ENCODE measurements at regions not wholly inside any gene's neighbourhood (a gene's known extent, or its start where the extent isn't known, plus 50 kb on each side); places are given as distances from the start of the nearest gene placed in this dataset.

- Histone ChIP-seq H3K9me3 (ENCODE audit: low read depth) (no peaks in the 10 kb centered on the region), H3K9me2 (ENCODE audit: insufficient read depth) (no peaks in the 10 kb centered on the region), H3K4me1 (ENCODE audit: insufficient read depth) (peaks cover 10% of the 10 kb centered on the region), H3K27ac (no peak overlapping the region), H3K36me3 (ENCODE audit: low read depth) (no peaks in the 10 kb centered on the region), H3F3A (ENCODE audit: insufficient read depth) (peaks cover 10% of the 10 kb centered on the region; the same call in 1 of the 2 replicates), H2AFZ (no peak overlapping the region), H3K27me3 (replicated peaks; ENCODE audit: insufficient read depth) (no peaks in the 10 kb centered on the region), H3K4me3 (no peak overlapping the region), H3K9ac (no peak overlapping the region), H3K4me2 (ENCODE audit: unreplicated experiment) (no peak overlapping the region), H3K79me2 (ENCODE audit: insufficient read depth) (no peaks in the 10 kb centered on the region), H4K20me1 (ENCODE audit: insufficient read depth) (no peaks in the 10 kb centered on the region)
- WGBS, 2 experiments (ENCODE audit: low coverage in 1 of 2, low lambda C conversion rate in 2 of 2, missing lambda C conversion rate in 2 of 2) = 61 to 71% methylated on average over 2 of the region's 2 CpGs
- TF ChIP-seq EZH2 (IDR thresholded peaks at IDR 0.05; ENCODE audit: insufficient read depth, poor library complexity, severe bottlenecking) = no peak
- no peak for TF ChIP-seq EZH2phosphoT487 (IDR thresholded peaks at IDR 0.05; ENCODE audit: insufficient read depth, low read depth)
- no peak for DNase-seq
- in situ Hi-C loops (cut with MboI) = no loop called here
Measured at GRCh38 chr3:73708956-73709355, 84.2 kb upstream of the PDZRN3 start.

- H3K9me2 ChIP-seq (ENCODE audit: insufficient read depth) = no peaks in the 10 kb centered on the region
- no peak overlapping the region for H3K9ac ChIP-seq
- H3K4me2 ChIP-seq (ENCODE audit: unreplicated experiment) = no peak overlapping the region
- H2AFZ ChIP-seq = no peak overlapping the region
- H3K27me3 ChIP-seq (replicated peaks; ENCODE audit: insufficient read depth) = no peaks in the 10 kb centered on the region
- in situ Hi-C loops (cut with MboI) = no loop called here
- peak; percentile 52 for DNase-seq
- H3K4me1 ChIP-seq (ENCODE audit: insufficient read depth) = peaks cover 10% of the 10 kb centered on the region
- no peaks in the 10 kb centered on the region for H4K20me1 ChIP-seq (ENCODE audit: insufficient read depth)
- WGBS, 2 experiments (ENCODE audit: low coverage in 1 of 2, low lambda C conversion rate in 2 of 2, missing lambda C conversion rate in 2 of 2) = 84 to 95% methylated on average over 2 of the region's 2 CpGs
- H3K36me3 ChIP-seq (ENCODE audit: low read depth) = no peaks in the 10 kb centered on the region
- TF ChIP-seq EZH2phosphoT487 (IDR thresholded peaks at IDR 0.05; ENCODE audit: insufficient read depth, low read depth) (no peak), EZH2 (IDR thresholded peaks at IDR 0.05; ENCODE audit: insufficient read depth, poor library complexity, severe bottlenecking) (no peak)
- H3K9me3 ChIP-seq (ENCODE audit: low read depth) = no peaks in the 10 kb centered on the region
- peaks cover 10% of the 10 kb centered on the region; the same call in 1 of the 2 replicates for H3F3A ChIP-seq (ENCODE audit: insufficient read depth)
- no peak overlapping the region for H3K4me3 ChIP-seq
- no peak overlapping the region for H3K27ac ChIP-seq
- no peaks in the 10 kb centered on the region for H3K79me2 ChIP-seq (ENCODE audit: insufficient read depth)
Measured at GRCh38 chr3:73707772-73708171, 83.0 kb upstream of the PDZRN3 start.

- 89 to 100% methylated on average over 1 of the region's 1 CpG for WGBS, 2 experiments (ENCODE audit: low coverage in 1 of 2, low lambda C conversion rate in 2 of 2, missing lambda C conversion rate in 2 of 2)
- no peak for TF ChIP-seq EZH2phosphoT487 (IDR thresholded peaks at IDR 0.05; ENCODE audit: insufficient read depth, low read depth)
- no peak for TF ChIP-seq EZH2 (IDR thresholded peaks at IDR 0.05; ENCODE audit: insufficient read depth, poor library complexity, severe bottlenecking)
- in situ Hi-C loops (cut with MboI) = no loop called here
- Histone ChIP-seq H3K36me3 (ENCODE audit: low read depth) (no peaks in the 10 kb centered on the region), H3K9me2 (ENCODE audit: insufficient read depth) (no peaks in the 10 kb centered on the region), H3K9ac (no peak overlapping the region), H2AFZ (no peak overlapping the region), H3F3A (ENCODE audit: insufficient read depth) (peaks cover 10% of the 10 kb centered on the region; the same call in 1 of the 2 replicates), H3K4me1 (ENCODE audit: insufficient read depth) (peaks cover 10% of the 10 kb centered on the region), H3K4me3 (no peak overlapping the region), H3K79me2 (ENCODE audit: insufficient read depth) (no peaks in the 10 kb centered on the region), H4K20me1 (ENCODE audit: insufficient read depth) (no peaks in the 10 kb centered on the region), H3K27me3 (replicated peaks; ENCODE audit: insufficient read depth) (no peaks in the 10 kb centered on the region), H3K9me3 (ENCODE audit: low read depth) (no peaks in the 10 kb centered on the region), H3K4me2 (ENCODE audit: unreplicated experiment) (no peak overlapping the region), H3K27ac (no peak overlapping the region)
- no peak for DNase-seq
Measured at GRCh38 chr3:73706771-73707170, 82.0 kb upstream of the PDZRN3 start.

- in situ Hi-C loops (cut with MboI) = no loop called here
- Histone ChIP-seq H3K9me2 (ENCODE audit: insufficient read depth) (no peaks in the 10 kb centered on the region), H3F3A (ENCODE audit: insufficient read depth) (peaks cover 10% of the 10 kb centered on the region; the same call in 1 of the 2 replicates), H3K27me3 (replicated peaks; ENCODE audit: insufficient read depth) (no peaks in the 10 kb centered on the region), H3K4me3 (no peak overlapping the region), H3K4me2 (ENCODE audit: unreplicated experiment) (no peak overlapping the region), H2AFZ (no peak overlapping the region), H3K79me2 (ENCODE audit: insufficient read depth) (no peaks in the 10 kb centered on the region), H4K20me1 (ENCODE audit: insufficient read depth) (no peaks in the 10 kb centered on the region), H3K9ac (no peak overlapping the region), H3K36me3 (ENCODE audit: low read depth) (no peaks in the 10 kb centered on the region), H3K4me1 (ENCODE audit: insufficient read depth) (peaks cover 10% of the 10 kb centered on the region), H3K9me3 (ENCODE audit: low read depth) (no peaks in the 10 kb centered on the region), H3K27ac (no peak overlapping the region)
- DNase-seq = no peak
- 85 to 96% methylated on average over 1 of the region's 1 CpG for WGBS, 2 experiments (ENCODE audit: low coverage in 1 of 2, low lambda C conversion rate in 2 of 2, missing lambda C conversion rate in 2 of 2)
- TF ChIP-seq EZH2phosphoT487 (IDR thresholded peaks at IDR 0.05; ENCODE audit: insufficient read depth, low read depth) (no peak), EZH2 (IDR thresholded peaks at IDR 0.05; ENCODE audit: insufficient read depth, poor library complexity, severe bottlenecking) (no peak)
Measured at GRCh38 chr3:73705792-73706191, 81.1 kb upstream of the PDZRN3 start.

- Histone ChIP-seq H3K4me1 (ENCODE audit: insufficient read depth) (no peaks in the 10 kb centered on the region), H3K79me2 (ENCODE audit: insufficient read depth) (no peaks in the 10 kb centered on the region), H2AFZ (no peak overlapping the region), H3K9ac (no peak overlapping the region), H3K9me2 (ENCODE audit: insufficient read depth) (no peaks in the 10 kb centered on the region), H3K27ac (no peak overlapping the region), H3K9me3 (ENCODE audit: low read depth) (no peaks in the 10 kb centered on the region), H3F3A (ENCODE audit: insufficient read depth) (no peaks in the 10 kb centered on the region), H3K4me2 (ENCODE audit: unreplicated experiment) (no peak overlapping the region), H4K20me1 (ENCODE audit: insufficient read depth) (no peaks in the 10 kb centered on the region), H3K4me3 (no peak overlapping the region), H3K36me3 (ENCODE audit: low read depth) (no peaks in the 10 kb centered on the region), H3K27me3 (replicated peaks; ENCODE audit: insufficient read depth) (no peaks in the 10 kb centered on the region)
- no peak for DNase-seq
- TF ChIP-seq EZH2phosphoT487 (IDR thresholded peaks at IDR 0.05; ENCODE audit: insufficient read depth, low read depth) (no peak), EZH2 (IDR thresholded peaks at IDR 0.05; ENCODE audit: insufficient read depth, poor library complexity, severe bottlenecking) (no peak)
- in situ Hi-C loops (cut with MboI) = no loop called here
Measured at GRCh38 chr3:73699327-73699726, 74.6 kb upstream of the PDZRN3 start.

Measured in GM23248 (cell line).